DOHH2 (cell line): ENCODE measurements at regions not wholly inside any gene's neighbourhood (a gene's known extent, or its start where the extent isn't known, plus 50 kb on each side); places are given as distances from the start of the nearest gene placed in this dataset.

ENCODE experiments used
- H3F3A ChIP-seq: fragments of 200-600 bp; sonication (generic), shearing (Covaris generic); 2 replicates; pipeline ENCODE4 v1.6.0; 2016; ENCODE audit warnings: antibody characterized with exemption, mild to moderate bottlenecking; ENCODE audit not compliant: control insufficient read depth, insufficient read depth
- H3K27ac ChIP-seq: fragments of 200-600 bp; sonication (generic); 2 replicates; pipeline ENCODE4 v1.5.1; 2014; ENCODE audit warnings: low read depth, mild to moderate bottlenecking, low read length, moderate library complexity
- H3K27me3 ChIP-seq: fragments of 200-600 bp; sonication (generic); 2 replicates; pipeline ENCODE4 v1.6.1; 2014; ENCODE audit warnings: mild to moderate bottlenecking, low read length, mixed read lengths; ENCODE audit not compliant: control insufficient read depth
- H3K36me3 ChIP-seq: fragments of 200-600 bp; sonication (generic); 2 replicates; pipeline ENCODE4 v1.6.1; 2014; ENCODE audit warnings: mild to moderate bottlenecking, low read length, moderate library complexity, mixed read lengths; ENCODE audit not compliant: control insufficient read depth
- H3K4me1 ChIP-seq: fragments of 200-600 bp; sonication (generic); 2 replicates; pipeline ENCODE4 v1.6.1; 2014; ENCODE audit warnings: mild to moderate bottlenecking, low read length, mixed read lengths; ENCODE audit not compliant: control insufficient read depth
- H3K4me2 ChIP-seq: fragments of 200-600 bp; sonication (generic); 2 replicates; pipeline ENCODE4 v1.6.0; 2014; ENCODE audit warnings: mild to moderate bottlenecking, low read length, moderate library complexity
- H3K4me3 ChIP-seq: fragments of 200-600 bp; sonication (generic); 2 replicates; pipeline ENCODE4 v1.5.1; 2014; ENCODE audit warnings: mild to moderate bottlenecking, low read length, mixed read lengths
- H3K79me2 ChIP-seq: fragments of 200-600 bp; sonication (generic); 2 replicates; pipeline ENCODE4 v1.6.1; 2014; ENCODE audit warnings: mild to moderate bottlenecking, low read length, mixed read lengths; ENCODE audit not compliant: control insufficient read depth
- H3K9me2 ChIP-seq: fragments of 200-600 bp; sonication (generic); replicated peaks from 2 replicates; pipeline ENCODE4 v1.6.1; 2014; ENCODE audit warnings: mild to moderate bottlenecking, low read length, mixed read lengths; ENCODE audit not compliant: control insufficient read depth
- H3K9me3 ChIP-seq: fragments of 200-600 bp; sonication (generic); 2 replicates; pipeline ENCODE4 v1.6.1; 2014; ENCODE audit warnings: antibody characterized with exemption, low read length, mixed read lengths; ENCODE audit not compliant: control insufficient read depth, insufficient read depth
- H4K20me1 ChIP-seq: fragments of 200-600 bp; sonication (generic); 2 replicates; pipeline ENCODE4 v1.6.0; 2014; ENCODE audit warnings: low read depth, mild to moderate bottlenecking, antibody characterized with exemption, low read length, moderate library complexity; ENCODE audit not compliant: control insufficient read depth, insufficient read depth
- EZH2phosphoT487 ChIP-seq: fragments of 200-600 bp; sonication (generic); IDR thresholded peaks from 2 replicates; pipeline ENCODE4 v1.6.1; 2017; ENCODE audit warnings: borderline replicate concordance, mild to moderate bottlenecking, antibody characterized with exemption, low read length, moderate library complexity, mixed read lengths
- TF ChIP-seq, protein P1 (sequence below): fragments of 200-600 bp; sonication (generic); IDR thresholded peaks from one replicate; pipeline ENCODE4 v1.5.1; 2014; ENCODE audit warnings: antibody characterized with exemption, mild to moderate bottlenecking, low read depth, low read length; ENCODE audit not compliant: poor library complexity, severe bottlenecking

DNA sequence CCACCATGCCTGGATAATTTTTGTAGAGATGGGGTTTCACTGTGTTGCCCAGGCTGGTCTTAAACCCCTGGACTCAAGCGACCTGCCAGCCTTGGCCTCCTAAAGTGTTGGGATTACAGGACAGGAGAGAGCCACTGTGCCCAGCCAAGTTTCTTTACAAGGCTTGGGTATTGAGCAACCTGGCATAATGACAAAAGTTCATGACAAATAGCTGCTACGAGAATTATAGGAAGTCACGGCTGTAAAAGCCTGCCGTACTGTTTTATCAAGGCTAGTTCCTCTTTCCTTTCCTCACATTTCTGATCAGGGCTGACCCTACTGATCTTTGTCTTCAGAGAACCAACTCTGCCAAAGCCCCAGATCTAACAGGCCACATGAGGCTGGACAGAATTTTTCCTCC is 490.4 kb upstream of the SPRED2 start:
- H3K4me2 ChIP-seq = no peak overlapping the region
- H3K4me3 ChIP-seq = no peak overlapping the region
- H3K4me1 ChIP-seq = no peaks in the 10 kb centered on the region
- H4K20me1 ChIP-seq = no peaks in the 10 kb centered on the region
- H3K27me3 ChIP-seq = no peaks in the 10 kb centered on the region
- no peaks in the 10 kb centered on the region for H3K9me2 ChIP-seq
- no peaks in the 10 kb centered on the region for H3F3A ChIP-seq
- no peak overlapping the region for H3K27ac ChIP-seq
- H3K36me3 ChIP-seq = no peaks in the 10 kb centered on the region
- H3K9me3 ChIP-seq = no peaks in the 10 kb centered on the region
- H3K79me2 ChIP-seq = no peaks in the 10 kb centered on the region
- TF ChIP-seq, protein P1, sequence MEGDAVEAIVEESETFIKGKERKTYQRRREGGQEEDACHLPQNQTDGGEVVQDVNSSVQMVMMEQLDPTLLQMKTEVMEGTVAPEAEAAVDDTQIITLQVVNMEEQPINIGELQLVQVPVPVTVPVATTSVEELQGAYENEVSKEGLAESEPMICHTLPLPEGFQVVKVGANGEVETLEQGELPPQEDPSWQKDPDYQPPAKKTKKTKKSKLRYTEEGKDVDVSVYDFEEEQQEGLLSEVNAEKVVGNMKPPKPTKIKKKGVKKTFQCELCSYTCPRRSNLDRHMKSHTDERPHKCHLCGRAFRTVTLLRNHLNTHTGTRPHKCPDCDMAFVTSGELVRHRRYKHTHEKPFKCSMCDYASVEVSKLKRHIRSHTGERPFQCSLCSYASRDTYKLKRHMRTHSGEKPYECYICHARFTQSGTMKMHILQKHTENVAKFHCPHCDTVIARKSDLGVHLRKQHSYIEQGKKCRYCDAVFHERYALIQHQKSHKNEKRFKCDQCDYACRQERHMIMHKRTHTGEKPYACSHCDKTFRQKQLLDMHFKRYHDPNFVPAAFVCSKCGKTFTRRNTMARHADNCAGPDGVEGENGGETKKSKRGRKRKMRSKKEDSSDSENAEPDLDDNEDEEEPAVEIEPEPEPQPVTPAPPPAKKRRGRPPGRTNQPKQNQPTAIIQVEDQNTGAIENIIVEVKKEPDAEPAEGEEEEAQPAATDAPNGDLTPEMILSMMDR = no peak
- no peak for TF ChIP-seq EZH2phosphoT487

DNA sequence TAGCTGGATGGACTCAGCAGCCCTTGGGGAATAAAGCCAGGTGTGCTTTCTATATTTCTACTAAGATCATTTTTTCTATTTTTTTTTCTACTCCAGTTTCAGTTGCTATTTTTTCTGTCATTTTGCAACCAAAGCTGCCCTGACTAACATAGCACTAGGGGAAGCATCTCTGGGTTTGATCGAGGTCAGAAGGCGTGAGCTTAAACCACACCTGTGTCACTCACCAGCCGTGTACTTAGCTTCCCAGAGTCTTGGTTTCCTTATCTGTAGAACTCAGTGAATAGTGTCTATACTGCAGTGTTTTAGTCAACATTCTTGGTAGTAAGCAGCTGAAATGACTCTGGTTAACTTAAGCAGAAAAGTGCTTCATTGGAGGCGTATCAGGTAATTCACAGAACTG is 489.6 kb upstream of the SPRED2 start:
- Histone ChIP-seq H3K4me2 (no peak overlapping the region), H3K36me3 (no peaks in the 10 kb centered on the region), H3K4me1 (no peaks in the 10 kb centered on the region), H3K27me3 (no peaks in the 10 kb centered on the region), H3K4me3 (no peak overlapping the region), H3K9me3 (no peaks in the 10 kb centered on the region), H4K20me1 (no peaks in the 10 kb centered on the region), H3K27ac (no peak overlapping the region), H3K9me2 (no peaks in the 10 kb centered on the region), H3F3A (no peaks in the 10 kb centered on the region), H3K79me2 (no peaks in the 10 kb centered on the region)
- TF ChIP-seq, protein P1 = no peak
- no peak for TF ChIP-seq EZH2phosphoT487

DNA sequence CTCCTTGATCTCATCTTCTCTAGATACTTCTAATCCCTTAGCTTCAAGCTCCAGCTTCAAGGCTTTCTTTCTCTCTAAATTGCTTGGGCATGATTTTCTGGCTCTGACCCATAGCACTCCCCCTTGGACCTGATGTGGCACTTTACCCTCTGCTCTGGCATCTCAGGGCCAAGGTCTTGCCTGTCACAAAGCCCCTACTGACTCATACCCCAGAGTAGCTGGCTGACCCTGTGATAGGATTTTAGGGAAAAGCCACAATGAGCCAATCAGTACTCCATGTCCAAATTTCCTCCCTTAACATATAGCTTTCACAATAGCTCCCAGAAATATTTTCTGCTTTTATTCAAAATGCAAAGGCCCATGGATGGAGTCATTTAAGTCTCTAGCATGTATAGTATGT is 488.7 kb upstream of the SPRED2 start:
- no peaks in the 10 kb centered on the region for H3K27me3 ChIP-seq
- no peaks in the 10 kb centered on the region for H3K4me1 ChIP-seq
- no peak overlapping the region for H3K4me3 ChIP-seq
- H3K9me3 ChIP-seq = no peaks in the 10 kb centered on the region
- H3K27ac ChIP-seq = no peak overlapping the region
- H3K79me2 ChIP-seq = no peaks in the 10 kb centered on the region
- H4K20me1 ChIP-seq = no peaks in the 10 kb centered on the region
- no peak overlapping the region for H3K4me2 ChIP-seq
- TF ChIP-seq, protein P1 = no peak
- no peak for TF ChIP-seq EZH2phosphoT487
- H3F3A ChIP-seq = no peaks in the 10 kb centered on the region
- no peaks in the 10 kb centered on the region for H3K36me3 ChIP-seq
- no peaks in the 10 kb centered on the region for H3K9me2 ChIP-seq

DNA sequence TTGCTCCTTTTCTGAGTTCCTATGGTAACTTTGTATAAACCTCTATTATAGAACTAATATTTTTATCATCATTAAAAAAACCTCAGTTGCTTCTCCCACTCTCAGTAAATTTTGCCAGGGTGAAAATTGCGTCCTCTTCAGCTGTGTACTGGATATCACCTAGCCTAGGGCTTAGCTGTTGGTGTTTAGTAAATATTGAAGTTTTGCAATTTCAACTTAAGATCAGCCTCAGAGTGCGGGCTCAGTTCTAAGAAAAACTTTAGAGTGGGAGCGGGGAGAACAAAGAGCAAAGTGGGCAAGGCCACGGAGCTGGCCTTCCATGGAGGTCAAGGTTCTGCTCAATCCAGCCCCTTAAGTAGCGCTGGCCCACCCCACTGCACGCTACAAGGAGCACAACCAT is 488.3 kb upstream of the SPRED2 start:
- Histone ChIP-seq H3F3A (no peaks in the 10 kb centered on the region), H3K9me3 (no peaks in the 10 kb centered on the region), H4K20me1 (no peaks in the 10 kb centered on the region), H3K4me3 (no peak overlapping the region), H3K79me2 (no peaks in the 10 kb centered on the region), H3K4me2 (no peak overlapping the region), H3K4me1 (no peaks in the 10 kb centered on the region), H3K27me3 (no peaks in the 10 kb centered on the region), H3K27ac (no peak overlapping the region), H3K9me2 (no peaks in the 10 kb centered on the region), H3K36me3 (no peaks in the 10 kb centered on the region)
- TF ChIP-seq EZH2phosphoT487 = no peak
- TF ChIP-seq, protein P1 = no peak
